Spleen (tissue), 11 donors: ENCODE measurements at regions not wholly inside any gene's neighbourhood (a gene's known extent, or its start where the extent isn't known, plus 50 kb on each side); places are given as distances from the start of the nearest gene placed in this dataset.

ENCODE experiments used
- DNase-seq: peaks from one replicate; pipeline ENCODE4 v3.0.0-alpha.2; 2020
- H3K27ac ChIP-seq, 8 donors: fragments of 200-600 bp; sonication (generic) in 7 of 8; 1 replicate in 4 of 8; 2 replicates in 4 of 8; pipeline versions ENCODE4 v1.5.0 to v1.8.0; 2016 to 2021; ENCODE audit warnings: inconsistent platforms in 4 of 8, mild to moderate bottlenecking in 4 of 8, moderate library complexity in 1 of 8
- H3K27me3 ChIP-seq, 7 donors: fragments of 200-600 bp; sonication (generic) in 6 of 7; replicated peaks in 1 of 7; 1 replicate in 4 of 7; 2 replicates in 3 of 7; pipeline versions ENCODE4 v1.5.0 to v1.8.0; 2016 to 2021; ENCODE audit warnings: inconsistent platforms in 3 of 7, mild to moderate bottlenecking in 1 of 7
- H3K36me3 ChIP-seq, 6 donors: fragments of 200-600 bp; sonication (generic) in 5 of 6; 1 replicate in 4 of 6; 2 replicates in 2 of 6; pipeline versions ENCODE4 v1.5.0 to v1.8.0; 2016 to 2021; ENCODE audit warnings: inconsistent platforms in 2 of 6
- H3K4me1 ChIP-seq, 6 donors: fragments of 200-600 bp; sonication (generic) in 5 of 6; 1 replicate in 3 of 6; 2 replicates in 3 of 6; pipeline versions ENCODE4 v1.5.0 to v1.8.0; 2016 to 2021; ENCODE audit warnings: inconsistent platforms in 3 of 6
- H3K4me3 ChIP-seq, 8 donors: fragments of 200-600 bp; sonication (generic) in 7 of 8; 1 replicate in 4 of 8; 2 replicates in 4 of 8; pipeline versions ENCODE4 v1.5.0 to v1.8.0; 2016 to 2021; ENCODE audit warnings: inconsistent platforms in 4 of 8, mild to moderate bottlenecking in 4 of 8, moderate library complexity in 2 of 8
- H3K9me3 ChIP-seq, 8 donors: fragments of 200-600 bp; sonication (generic) in 7 of 8; 1 replicate in 4 of 8; 2 replicates in 4 of 8; pipeline versions ENCODE4 v1.5.0 to v1.8.0; 2016 to 2021; ENCODE audit warnings: inconsistent platforms in 4 of 8
- POLR2A ChIP-seq, 3 donors: fragments of 450-650 bp; IDR thresholded peaks; one replicate each; pipeline ENCODE4 v1.5.1; 2017; ENCODE audit warnings: antibody characterized with exemption in 3 of 3, mild to moderate bottlenecking in 1 of 3
- POLR2AphosphoS5 ChIP-seq, 3 donors: sonication (generic); formaldehyde crosslinking; IDR thresholded peaks; one replicate each; pipeline ENCODE4 v1.5.1; 2017; ENCODE audit warnings: antibody characterized with exemption in 3 of 3
- WGBS, 5 donors: extraction: QIAGEN DNeasy Blood & Tissue Kit in 3 of 5; methylation state at CpG; one replicate each; pipeline versions ENCODE4 v1.1.5 to v1.1.7; 2013 to 2018; 5-methylcytosine and 5-hydroxymethylcytosine counted together
- intact Hi-C: fragments of 100-400 bp; cut with DNase I; formaldehyde crosslinking; loops from one replicate; pipeline ENCODE4 v1.15.0; 2023; ENCODE audit warnings: low total_unique reads
- TF ChIP-seq, protein P1 (sequence below), 11 experiments: fragments of 200-600 bp in 7 of 11; fragments of 450-650 bp in 4 of 11; sonication (generic) in 4 of 11; IDR thresholded peaks in 8 of 11; conservative IDR thresholded peaks in 3 of 11; 1 replicate in 7 of 11; 2 replicates in 4 of 11; pipeline versions ENCODE4 v1.4.0 to v1.8.0; 2016 to 2021; ENCODE audit warnings: antibody characterized with exemption in 11 of 11, inconsistent platforms in 4 of 11, mild to moderate bottlenecking in 1 of 11
- donor health status: healthy with polysubstance abuse.
- donor health status: DM: no; HTN: no; CAD: no; lungs with moderate emphysema.
- donor health status: DM: no; HTN: no; CAD: no.
- donor health status: Bipolar disorder and iron deficiency.
- donor health status: healthy.
- donor health status: DM: no; HTN: no; CAD: no.
- donor health status: DM: yes; HTN: yes; CAD: no.

DNA sequence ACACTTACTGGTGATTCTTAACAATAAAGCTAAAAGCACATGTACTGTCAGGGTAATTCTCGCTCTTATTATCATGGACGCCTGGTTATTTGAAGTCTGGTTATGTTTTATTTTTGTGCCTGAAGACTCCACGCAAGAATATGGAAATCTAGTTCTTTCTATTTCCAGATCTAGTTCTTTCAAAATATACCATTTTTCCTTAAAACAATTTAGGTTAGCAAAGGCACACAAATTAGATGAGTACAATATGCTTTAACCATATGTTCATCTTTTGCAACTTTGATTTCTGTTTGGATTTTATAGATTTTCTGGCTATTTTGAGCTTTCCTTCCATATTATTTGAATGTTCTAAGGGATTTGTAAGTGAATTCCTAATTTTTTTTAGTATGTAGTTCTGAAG, 1783.1 kb downstream of the PCDH7 start:
- intact Hi-C loops = no loop called here
- no peak for DNase-seq
- TF ChIP-seq, protein P1, sequence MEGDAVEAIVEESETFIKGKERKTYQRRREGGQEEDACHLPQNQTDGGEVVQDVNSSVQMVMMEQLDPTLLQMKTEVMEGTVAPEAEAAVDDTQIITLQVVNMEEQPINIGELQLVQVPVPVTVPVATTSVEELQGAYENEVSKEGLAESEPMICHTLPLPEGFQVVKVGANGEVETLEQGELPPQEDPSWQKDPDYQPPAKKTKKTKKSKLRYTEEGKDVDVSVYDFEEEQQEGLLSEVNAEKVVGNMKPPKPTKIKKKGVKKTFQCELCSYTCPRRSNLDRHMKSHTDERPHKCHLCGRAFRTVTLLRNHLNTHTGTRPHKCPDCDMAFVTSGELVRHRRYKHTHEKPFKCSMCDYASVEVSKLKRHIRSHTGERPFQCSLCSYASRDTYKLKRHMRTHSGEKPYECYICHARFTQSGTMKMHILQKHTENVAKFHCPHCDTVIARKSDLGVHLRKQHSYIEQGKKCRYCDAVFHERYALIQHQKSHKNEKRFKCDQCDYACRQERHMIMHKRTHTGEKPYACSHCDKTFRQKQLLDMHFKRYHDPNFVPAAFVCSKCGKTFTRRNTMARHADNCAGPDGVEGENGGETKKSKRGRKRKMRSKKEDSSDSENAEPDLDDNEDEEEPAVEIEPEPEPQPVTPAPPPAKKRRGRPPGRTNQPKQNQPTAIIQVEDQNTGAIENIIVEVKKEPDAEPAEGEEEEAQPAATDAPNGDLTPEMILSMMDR (IDR thresholded peaks at IDR 0.05 in 8 of 11, conservative IDR thresholded peaks at IDR 0.05 in 3 of 11) = no peak
- TF ChIP-seq POLR2A (IDR thresholded peaks at IDR 0.05) = no peak
- H3K27me3 ChIP-seq = no peaks in the 10 kb centered on the region
- H3K4me3 ChIP-seq = no peak overlapping the region
- H3K27ac ChIP-seq = no peak overlapping the region
- no peaks in the 10 kb centered on the region for H3K36me3 ChIP-seq
- no peaks in the 10 kb centered on the region for H3K4me1 ChIP-seq
- 90 to 96% (median 92%) methylated on average over 3 of the region's 3 CpGs for WGBS, 5 donors
- peaks cover 0 to 29% (median 8%) of the 10 kb centered on the region in 8 donors for H3K9me3 ChIP-seq

DNA sequence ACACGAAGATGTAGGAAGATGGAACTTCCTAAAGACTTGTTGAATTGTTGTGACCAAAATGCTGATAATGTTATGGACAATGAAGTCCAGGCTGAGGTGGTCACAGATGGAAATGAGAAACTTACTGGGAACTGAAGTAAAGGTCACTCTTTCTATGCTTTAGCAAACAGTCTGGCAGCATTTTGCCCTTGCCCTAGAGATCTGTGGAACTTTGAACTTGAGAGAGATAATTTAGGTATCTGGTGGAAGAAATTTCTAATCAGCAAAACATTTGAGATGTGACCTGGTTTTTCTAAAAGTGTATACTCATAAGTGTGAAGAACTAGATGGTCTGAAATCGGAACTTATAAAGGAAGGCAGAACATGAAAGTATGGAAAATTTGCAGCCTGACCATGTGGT, 1785.9 kb downstream of the PCDH7 start:
- Histone ChIP-seq H3K27me3 (no peaks in the 10 kb centered on the region), H3K27ac (no peak overlapping the region), H3K4me3 (no peak overlapping the region), H3K36me3 (no peaks in the 10 kb centered on the region), H3K4me1 (no peaks in the 10 kb centered on the region), H3K9me3 (peaks cover 0 to 18% (median 3%) of the 10 kb centered on the region in 8 donors)
- no peak for DNase-seq
- intact Hi-C loops = no loop called here
- TF ChIP-seq, protein P1 (IDR thresholded peaks at IDR 0.05 in 8 of 11, conservative IDR thresholded peaks at IDR 0.05 in 3 of 11) = no peak
- no peak for TF ChIP-seq POLR2A (IDR thresholded peaks at IDR 0.05)
- WGBS, 5 donors = 74 to 83% (median 81%) methylated on average over 2 of the region's 2 CpGs

DNA sequence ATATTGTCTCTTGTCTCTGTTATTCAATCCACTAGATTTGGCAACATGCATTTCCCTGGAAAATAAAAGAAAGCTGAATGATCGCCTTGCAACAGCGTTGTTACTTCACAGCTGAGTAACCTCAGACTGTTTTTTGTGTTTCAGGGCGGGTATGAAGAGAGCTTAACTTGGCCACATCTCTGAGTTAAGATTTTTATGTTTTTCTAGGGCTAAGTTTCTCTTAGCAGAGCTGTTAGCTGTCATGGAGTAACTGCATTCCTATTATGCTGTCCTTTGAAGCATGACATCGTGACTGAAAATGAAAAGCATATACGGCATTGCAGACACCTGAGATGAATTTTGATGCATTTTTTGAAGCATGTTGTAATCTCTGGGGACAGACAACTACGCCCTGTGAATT, 1798.9 kb downstream of the PCDH7 start:
- Histone ChIP-seq H3K27me3 (no peaks in the 10 kb centered on the region), H3K9me3 (peaks cover 0 to 11% (median 0%) of the 10 kb centered on the region in 8 donors), H3K27ac (no peak overlapping the region), H3K36me3 (no peaks in the 10 kb centered on the region), H3K4me1 (no peaks in the 10 kb centered on the region), H3K4me3 (no peak overlapping the region)
- 66 to 84% (median 73%) methylated on average over 6 of the region's 6 CpGs for WGBS, 5 donors
- no peak for TF ChIP-seq POLR2AphosphoS5 (IDR thresholded peaks at IDR 0.05)
- TF ChIP-seq POLR2A (IDR thresholded peaks at IDR 0.05) = no peak
- TF ChIP-seq, protein P1 (IDR thresholded peaks at IDR 0.05 in 8 of 11, conservative IDR thresholded peaks at IDR 0.05 in 3 of 11) = no peak
- intact Hi-C loops = no loop called here
- no peak for DNase-seq

DNA sequence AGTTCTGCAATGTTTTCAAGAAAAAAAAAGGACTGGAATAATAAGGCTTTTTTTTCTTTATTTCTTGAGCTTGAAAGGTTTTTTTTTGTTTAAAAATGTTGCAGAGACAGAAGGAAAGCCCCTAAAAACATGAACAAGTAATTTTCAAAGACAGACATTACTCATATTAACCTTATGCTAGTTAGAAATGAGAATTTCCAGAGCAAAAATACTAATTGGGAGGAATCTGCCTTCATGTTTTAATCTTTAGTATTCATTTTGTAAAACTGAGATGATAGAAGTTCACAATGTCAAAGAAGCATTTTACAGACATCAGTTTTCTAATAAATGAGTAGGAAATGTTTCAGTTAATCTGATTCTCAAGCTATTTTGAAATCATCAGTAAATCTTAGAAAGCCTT, 1805.3 kb downstream of the PCDH7 start:
- H3K4me1 ChIP-seq = no peaks in the 10 kb centered on the region
- peaks cover 0 to 22% (median 5%) of the 10 kb centered on the region in 8 donors for H3K9me3 ChIP-seq
- no peaks in the 10 kb centered on the region for H3K36me3 ChIP-seq
- H3K27me3 ChIP-seq = no peaks in the 10 kb centered on the region
- intact Hi-C loops = no loop called here
- no peak overlapping the region for H3K4me3 ChIP-seq
- no peak for DNase-seq
- no peak overlapping the region for H3K27ac ChIP-seq
- TF ChIP-seq POLR2A (IDR thresholded peaks at IDR 0.05) (no peak), POLR2AphosphoS5 (IDR thresholded peaks at IDR 0.05) (no peak)
- TF ChIP-seq, protein P1 (IDR thresholded peaks at IDR 0.05 in 8 of 11, conservative IDR thresholded peaks at IDR 0.05 in 3 of 11) = no peak
